HG02981 (cell line): ENCODE measurements at regions not wholly inside any gene's neighbourhood (a gene's known extent, or its start where the extent isn't known, plus 50 kb on each side); places are given as distances from the start of the nearest gene placed in this dataset.
"Not testable (repeated sequence)": the region's sequence is repeated elsewhere in the genome, so short reads cannot be mapped to it uniquely, and the experiment has no call there.

ENCODE experiments used
- ATAC-seq: cut with Tn5 transposase; IDR thresholded peaks from one replicate; pipeline ENCODE4 v1.9.1; 2021; ENCODE audit warnings: mild to moderate bottlenecking, moderate library complexity; ENCODE audit not compliant: unreplicated experiment

DNA sequence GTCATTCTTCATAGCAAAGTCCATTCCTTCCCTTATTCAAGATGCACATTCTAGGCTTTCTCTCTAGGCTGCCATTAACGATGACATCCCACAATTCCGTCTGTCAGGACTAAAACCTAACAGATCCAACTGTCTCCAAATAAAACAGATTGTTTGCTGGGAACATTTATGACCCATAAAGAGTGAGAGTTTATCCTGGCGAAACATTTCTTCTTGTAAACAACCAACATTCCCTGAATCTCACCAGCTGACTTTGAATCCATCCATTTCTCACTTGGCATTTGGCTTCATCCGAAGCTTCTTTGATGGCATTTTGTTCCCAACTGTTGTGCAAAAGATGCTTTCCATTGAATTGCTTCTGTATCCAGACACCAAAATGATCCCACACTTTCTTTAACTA, 93.1 kb downstream of the OLIG3 start:
- no peak for ATAC-seq

DNA sequence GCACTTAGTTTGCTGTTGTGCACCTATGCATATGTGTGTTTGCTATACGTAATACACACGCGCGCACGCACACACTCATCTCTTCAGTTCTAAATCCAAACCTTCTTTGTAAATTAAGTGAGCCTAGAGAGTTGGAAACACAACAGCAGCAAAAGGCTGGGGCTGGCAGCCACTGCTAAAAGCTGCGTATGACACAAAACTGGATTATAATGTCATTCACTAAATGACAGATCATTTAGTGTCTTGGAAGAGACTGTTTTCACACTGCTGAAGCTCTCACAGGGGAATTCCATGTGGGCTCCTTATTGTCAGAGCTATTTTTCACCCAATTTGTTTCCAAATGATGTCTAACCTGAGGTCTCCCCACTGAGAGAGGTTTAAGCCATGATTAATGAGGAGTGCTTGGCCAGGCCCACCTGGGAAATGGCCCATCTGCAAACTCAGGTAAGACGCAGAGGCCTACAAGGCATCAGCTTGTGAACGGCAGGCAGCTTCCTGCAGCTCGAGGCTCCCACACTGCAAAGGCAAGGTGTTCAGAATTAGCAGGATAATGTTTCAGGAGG, 94.2 kb downstream of the OLIG3 start:
- ATAC-seq = no peak

DNA sequence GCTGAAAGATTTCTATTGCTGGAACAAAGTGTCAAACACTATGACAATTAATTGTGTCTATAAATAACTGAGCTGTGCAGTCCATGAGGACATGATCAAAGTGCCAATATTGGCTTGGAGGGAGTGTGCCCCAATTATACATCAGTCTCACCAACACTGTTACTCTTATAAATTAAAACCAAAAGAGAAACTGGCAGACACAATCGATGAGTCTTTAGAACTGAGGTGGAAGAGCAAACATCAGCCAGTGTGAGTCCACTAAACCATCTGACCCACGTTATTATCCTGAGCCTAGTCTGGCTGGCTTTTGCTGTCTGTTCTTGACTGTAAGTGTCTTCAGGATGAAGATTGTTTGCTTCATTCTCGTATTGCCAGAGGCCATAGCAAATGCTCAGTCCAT, 98.9 kb downstream of the OLIG3 start:
- ATAC-seq = no peak

DNA sequence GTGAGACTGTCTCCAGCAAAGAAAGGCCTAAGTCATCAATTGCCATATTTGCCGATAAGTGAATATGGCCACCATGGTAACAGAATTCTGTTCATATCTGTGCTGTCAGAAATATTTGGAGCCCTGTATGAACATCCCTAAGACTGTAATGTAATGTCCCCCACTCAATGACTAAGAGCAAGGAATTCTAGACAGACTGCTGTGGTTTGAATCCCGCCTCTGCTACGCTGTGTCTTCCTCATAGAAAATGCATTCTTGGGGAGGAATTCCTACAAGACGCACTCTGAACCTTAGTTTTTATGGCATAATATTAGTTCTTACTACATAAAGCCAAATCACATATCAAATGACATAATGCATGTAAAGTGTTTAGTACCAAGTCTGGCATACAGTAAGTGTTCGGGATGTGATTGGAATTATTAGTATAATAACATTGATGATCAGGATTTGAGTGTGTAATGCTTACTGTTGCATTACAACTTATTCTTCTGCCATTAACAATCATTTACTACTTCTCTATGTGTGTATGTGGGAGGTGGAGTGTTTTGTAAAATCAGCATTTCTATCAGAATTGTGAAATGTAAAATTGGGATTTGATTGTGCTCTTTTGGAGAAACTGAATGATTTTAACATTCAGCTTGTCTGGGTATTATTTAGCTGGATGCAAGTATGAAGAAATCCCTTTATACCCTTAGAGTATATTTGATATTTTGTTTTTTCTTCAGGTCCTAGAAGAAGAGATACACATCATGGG, 103.0 kb downstream of the OLIG3 start:
- no peak for ATAC-seq

DNA sequence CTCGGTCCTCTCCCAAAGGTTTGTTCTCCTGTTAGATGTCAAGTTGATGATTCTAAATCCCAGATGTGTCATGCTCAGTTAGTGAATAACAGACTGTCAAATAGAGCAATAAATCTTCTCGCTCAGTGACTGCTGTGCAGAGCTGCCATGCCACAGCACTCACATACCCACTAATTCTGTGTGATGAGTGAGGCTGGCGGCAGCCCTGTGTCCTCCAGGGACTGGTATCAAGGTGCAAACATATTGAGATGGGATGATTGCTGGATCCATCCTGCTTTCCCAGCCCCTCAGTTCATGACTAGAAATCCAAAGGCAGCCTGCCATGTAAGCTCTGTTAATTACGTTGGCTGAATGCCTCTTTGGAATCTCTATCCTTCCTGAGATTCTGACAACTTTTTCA, 103.9 kb downstream of the OLIG3 start:
- no peak for ATAC-seq

DNA sequence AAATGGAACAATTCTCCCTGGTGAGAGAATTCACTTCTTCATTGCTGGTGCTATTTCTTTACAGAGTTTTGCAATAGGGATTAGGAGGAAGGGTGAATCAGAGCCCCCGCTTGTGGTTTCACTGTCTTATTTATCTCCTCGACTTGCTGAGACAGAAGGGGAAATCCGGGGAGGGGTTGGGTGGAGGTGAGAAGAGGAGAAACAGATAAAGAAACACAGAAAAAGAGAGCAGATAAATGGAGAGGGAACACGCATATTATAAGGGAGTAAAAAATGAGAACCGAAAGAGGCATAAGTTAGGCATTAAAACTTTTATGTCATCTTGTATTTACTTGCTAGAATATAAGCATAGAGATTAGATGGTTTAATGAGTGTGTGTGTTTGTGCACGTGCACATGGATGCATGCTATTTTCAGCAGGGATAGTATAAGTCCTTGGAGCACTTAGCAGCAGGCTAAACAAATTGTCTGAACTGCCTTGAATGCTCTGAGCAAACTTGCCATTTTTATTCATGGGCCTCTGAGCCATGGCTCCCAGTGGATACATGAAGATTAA, 105.0 kb downstream of the OLIG3 start:
- ATAC-seq = no peak

DNA sequence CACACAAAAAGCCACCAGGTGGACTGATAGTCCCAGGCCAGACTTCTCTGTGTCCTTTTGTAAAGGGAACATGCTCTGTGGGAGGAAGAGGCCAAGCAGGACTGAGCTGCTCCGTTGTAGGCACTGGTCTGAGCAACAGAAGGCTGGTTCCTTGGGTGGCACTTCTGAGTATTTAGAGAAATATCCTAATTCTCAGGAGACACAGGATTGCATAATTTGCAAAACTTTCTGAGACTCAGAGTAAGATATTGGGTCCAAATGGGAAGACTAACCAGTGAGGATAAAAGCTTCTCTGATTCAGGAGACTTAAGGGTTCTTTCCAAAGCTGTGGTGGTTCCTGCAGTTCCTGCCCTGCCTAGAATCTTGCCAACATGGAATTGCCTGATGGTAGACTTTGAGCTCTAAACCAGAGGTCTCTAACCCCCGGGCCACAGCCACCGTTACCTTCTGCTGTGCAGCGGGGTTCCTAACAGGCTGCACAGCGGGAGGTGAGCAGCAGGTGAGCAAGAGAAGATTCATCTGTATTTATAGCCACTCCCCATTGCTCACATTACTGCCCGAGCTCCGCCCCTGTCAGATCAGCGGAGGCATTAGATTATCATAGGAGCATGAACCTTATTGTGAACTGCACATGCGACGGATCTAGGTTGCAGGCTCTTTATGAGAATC, 107.0 kb downstream of the OLIG3 start:
- no peak for ATAC-seq

DNA sequence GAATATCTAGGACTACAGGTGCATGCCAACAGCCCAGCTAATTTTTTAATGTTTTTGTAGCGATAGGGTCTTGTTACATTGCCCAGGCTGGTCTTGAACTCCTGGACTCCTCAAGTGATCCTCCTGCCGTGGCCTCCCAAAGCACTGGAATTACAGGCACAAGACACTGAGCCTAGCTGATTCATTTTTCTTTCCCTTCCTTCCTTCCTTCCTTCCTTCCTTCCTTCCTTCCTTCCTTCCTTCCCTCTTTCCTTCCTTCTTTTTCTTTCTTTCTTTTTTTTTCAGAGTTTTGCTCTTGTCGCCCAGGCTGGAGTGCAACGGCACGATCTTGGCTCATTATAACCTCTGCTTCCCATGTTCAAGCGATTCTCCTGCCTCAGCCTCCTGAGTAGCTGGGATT, 110.9 kb downstream of the OLIG3 start:
- not testable (repeated sequence) for ATAC-seq

DNA sequence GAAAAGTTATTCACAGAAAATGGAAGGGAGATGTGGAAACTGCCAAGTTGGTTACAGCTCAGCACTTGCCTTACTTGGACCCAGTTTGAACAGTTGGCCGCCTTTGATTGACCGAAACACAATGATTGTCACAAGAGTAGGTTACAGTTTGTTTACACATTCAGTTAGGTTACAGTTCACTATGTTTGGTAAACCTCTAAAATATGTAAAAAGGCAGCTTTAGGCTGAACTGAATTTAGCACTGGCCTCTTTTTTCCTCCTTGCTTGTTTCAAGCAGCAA, 116.2 kb downstream of the OLIG3 start:
- ATAC-seq = no peak

DNA sequence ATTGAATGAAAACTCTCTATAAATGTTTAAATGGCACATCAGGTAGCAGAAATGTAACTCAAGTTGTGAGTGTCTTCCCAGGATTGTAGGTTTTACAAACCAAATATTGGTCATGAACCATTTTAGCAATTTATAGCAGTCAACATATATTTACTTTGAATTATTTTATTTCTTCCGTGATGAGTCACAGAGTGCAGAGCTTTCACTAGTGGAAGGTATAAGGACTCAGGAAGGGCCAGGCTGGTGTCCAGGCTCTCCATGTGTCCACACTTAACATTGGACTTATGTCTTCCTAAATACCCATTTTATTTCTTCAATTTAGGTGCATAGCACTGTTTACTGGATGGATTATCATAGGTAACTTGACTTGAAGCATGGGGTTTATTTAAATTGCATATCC, 120.9 kb downstream of the OLIG3 start:
- ATAC-seq = no peak

DNA sequence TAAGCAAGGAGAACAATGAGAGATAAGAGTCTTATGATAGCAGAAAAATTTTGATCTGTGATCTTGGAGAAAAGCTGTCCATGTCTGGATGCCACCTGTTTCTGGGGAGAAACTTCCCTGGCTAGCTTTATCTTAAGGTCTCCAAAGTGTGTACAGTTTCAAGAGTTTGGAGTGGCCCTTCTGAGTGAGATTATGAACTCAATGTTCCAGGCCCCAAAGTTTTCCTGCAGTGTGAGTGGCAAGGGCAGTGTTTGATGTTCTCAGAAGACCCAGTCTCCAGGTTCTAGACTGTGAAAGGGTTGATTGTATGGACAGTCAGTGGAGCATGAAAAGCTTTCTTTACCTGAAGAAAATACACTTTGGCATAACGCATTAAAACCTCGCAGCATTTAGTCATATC, 121.7 kb downstream of the OLIG3 start:
- no peak for ATAC-seq

DNA sequence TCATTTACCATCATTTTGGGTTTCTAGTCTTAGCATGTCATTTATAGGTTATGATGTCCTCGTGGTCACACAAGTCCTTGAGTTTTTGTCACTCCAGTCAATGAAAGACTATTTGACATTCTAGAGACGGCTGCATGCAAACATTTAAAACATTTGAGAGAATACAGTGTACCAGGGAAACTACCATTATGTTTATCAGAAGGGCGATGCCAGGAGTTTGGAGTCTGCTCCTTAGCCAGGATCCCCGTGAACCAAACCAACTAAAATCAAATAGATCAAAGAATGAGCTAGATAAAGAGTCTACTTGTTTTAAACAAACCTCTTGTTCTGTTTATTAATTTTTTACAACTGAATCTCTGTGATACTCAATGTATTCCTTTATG, 122.6 kb downstream of the OLIG3 start:
- ATAC-seq = no peak

DNA sequence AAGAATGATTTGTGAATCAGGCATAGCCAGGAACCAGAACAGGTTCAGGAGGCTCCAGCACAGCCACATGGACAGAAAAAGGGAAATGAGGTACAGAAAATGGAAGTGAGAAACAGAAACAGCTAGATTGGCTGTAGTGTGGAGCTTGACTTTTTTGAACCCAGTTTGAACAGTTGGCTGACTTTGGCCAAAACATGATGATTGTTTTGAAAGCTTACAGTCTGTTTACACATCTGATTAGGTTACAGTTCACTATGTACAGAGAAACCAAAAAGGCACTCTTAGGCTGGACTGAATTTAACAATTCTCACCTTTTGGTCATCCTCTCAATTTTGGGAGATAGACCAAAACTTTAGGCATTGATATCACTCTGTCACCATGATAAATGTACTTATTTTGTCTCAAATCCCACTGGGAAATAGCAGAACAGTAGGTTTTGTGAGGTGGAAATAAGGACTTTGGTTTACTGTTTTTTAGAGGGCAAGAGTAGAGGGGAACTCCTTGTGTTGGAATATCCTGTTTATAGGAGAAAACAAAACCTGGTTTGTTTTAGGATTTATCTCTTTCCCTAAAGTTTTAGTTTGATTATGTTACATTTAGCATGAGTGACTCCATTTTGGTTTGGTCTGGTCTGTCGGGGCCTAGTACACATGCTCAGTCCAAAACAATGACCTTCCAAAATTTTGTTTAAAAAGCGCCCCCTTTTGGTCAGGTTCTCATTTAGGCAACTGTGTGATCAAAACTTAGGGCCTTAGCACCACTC, 123.1 kb downstream of the OLIG3 start:
- no peak for ATAC-seq

DNA sequence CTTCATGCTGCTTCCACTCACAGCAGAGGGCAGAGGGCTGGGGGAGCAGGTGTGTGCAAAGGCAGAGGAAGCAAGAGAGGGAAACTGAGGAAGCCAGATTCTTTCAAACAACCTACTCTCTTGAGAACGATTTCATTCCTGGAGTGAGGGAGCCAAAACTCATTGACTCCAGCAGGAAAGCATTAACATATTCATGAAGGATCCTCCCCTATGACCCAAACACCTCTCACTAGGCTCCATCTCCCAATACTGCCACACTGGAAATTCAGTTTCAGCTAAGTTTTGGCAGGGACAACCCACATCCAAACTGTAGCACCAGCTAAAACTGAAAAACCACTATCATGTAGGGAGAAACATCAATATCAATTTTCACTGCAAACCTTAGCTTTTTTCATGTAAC, 125.1 kb downstream of the OLIG3 start:
- ATAC-seq = no peak

DNA sequence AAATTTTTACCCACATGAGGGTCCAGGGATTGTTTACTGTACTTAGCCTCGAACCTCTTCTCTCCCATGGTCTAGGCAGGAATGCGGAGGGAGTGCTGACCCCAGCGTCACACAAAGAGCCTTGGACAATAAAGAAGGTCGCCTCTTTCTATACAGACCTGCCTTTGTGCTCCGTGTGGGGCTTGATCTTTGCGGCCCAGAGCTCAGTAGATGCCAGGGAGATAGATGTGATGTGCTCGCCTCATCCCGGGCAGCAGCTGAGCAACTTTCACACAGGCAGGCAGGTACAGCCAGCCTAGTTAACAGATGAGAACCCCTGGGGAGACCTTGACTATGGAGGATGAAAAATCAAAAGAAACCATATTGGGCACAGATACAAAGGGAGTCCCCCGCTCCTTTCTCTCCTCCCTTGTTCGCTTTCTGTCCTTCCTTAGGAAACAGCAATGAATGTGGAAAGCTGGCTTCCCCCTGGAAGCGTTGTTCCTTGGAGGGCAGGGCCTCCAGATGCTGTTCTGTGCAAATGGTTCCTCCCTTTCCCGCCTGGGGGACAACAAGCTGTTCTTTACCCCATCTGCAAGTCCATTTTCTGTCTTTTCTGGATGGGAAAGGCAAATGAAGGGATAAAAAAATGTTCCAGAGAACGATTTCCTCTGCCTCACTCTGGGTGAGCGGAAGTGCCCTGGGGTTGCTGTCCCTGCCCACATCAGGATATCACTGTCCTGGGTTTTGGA, 128.3 kb downstream of the OLIG3 start:
- no peak for ATAC-seq

DNA sequence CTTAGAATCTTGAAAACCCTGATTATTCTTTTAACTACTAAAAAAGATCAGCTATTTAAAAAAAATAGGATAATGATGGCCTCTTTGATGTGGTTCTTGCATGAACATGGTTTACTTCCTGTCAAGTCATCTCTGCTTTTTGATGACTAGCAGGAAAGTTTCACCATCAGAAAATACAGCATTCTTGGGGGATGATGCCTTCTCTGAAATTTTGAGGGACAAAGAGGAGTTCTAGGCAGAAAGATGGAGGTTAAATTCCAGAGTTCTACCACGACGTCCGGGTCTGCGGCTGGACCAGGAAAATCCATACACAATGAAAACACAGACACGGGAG, 130.4 kb downstream of the OLIG3 start:
- no peak for ATAC-seq

DNA sequence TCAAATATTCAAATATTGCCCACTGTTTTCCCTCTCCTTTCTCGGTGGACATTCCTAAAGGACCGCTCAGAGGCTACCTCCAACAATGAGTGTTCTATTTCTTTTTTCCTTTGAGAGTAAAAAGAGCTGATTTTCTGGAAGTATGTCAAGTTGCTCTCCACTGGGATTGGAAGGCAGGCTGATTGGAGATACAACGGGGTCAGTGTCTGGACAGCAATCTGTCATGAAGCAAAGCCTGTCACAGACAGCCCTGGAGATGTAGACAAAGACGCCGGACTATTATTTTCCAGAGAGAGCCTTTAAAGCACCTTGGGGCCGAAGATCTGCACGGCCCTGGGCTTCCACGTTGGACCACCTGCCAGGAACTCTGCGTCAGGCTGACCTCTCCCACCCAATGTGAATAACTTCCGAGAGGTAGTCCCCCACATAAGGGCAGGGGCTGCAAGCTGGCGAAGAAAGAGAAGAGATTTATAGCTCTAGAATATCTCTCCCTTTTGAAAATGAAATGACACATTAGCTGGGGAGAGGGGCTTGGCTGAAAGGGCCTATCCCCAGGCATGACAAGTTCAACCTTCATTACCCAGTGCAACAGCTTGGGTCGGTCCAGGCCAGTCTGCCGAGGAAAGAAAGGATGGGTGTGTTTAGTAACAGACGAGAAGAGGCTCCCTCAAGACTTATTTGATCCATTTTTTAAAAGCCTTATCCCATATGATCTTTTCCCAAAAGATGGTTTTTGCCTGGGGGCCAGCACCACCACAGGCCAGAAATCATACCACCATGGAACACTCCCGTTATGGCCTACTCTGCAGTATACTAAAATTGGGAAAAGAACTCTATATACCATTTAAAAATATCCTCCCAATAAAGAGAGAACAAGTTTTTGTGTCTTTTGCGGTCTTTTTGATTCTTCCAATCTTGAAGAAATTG, 131.1 kb downstream of the OLIG3 start:
- no peak for ATAC-seq

DNA sequence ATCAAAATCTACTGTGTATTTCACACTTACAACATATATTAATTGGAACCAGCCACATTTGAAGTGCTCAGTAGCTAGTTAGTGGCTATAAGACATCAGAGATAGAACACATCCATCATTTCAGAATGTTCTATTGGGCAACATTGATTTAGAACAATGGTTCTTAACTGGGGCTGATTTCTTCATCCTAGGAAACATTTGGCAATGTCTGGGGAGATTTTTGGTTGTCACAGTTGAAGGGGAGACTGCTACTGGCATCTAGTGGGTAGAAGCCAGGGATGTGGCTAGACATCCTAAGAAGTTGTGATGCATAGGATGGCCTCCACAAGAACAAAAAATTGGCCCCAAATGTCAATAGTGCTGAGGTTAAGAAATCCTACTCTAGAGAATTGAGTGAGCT, 132.5 kb downstream of the OLIG3 start:
- ATAC-seq = no peak

DNA sequence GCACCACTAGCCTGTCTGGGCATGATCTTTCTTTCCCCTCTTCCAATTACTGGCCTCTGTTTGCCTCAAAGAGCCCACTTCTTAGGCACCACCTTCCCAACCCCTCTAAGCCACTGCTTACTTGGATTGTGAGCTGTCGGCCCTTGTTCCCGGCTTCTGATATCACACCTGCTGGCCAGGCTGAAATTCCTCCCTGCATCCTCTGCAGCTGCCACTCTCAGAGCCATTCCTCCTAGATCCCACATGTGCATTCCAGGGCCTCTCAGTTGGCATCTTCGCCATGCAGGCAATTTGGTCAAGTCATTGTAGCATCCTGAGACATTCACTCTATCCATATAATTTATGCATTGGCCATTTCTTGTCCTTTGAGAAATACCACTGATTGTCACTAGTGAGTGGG, 135.9 kb downstream of the OLIG3 start:
- ATAC-seq = no peak

DNA sequence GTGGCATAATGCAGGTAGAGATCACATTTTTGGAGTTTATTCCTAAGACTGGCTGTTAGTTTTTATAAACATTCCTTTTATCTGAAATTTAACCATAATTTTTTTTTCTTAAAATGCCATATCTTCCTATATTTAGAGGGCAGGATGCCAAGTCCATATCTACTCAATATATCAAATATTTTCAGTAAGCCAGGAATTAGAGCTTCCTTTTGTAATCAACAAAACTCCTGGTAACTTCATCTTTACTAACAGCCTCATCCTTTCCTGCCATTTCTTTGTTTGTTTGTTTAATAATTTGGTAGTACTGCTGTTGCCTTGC, 136.3 kb downstream of the OLIG3 start:
- ATAC-seq = no peak
